RWPE2 (cell line): ENCODE measurements at regions not wholly inside any gene's neighbourhood (a gene's known extent, or its start where the extent isn't known, plus 50 kb on each side); places are given as distances from the start of the nearest gene placed in this dataset.
A peak's percentile ranks its signal among the peaks of the same experiment; 100 is the strongest.

Experiments used
- ATAC-seq: fragments of 200-7000 bp; cut with Tn5 transposase; 3 replicates; pipeline ENCODE4 v1.9.1; 2021; ENCODE audit warnings: low read depth
- DNase-seq: peaks from one replicate; pipeline ENCODE4 v3.0.0-alpha.2; 2020; ENCODE audit warnings: low spot score
- H3K27ac ChIP-seq: fragments of 450-650 bp; 2 replicates; pipeline ENCODE4 v1.5.1; 2017; ENCODE audit warnings: mild to moderate bottlenecking; ENCODE audit not compliant: poor library complexity, severe bottlenecking
- H3K27me3 ChIP-seq: fragments of 250-450 bp; sonication (Bioruptor Pico); 2 replicates; pipeline ENCODE4 v1.5.1; 2021; ENCODE audit warnings: mild to moderate bottlenecking, moderate library complexity; ENCODE audit not compliant: insufficient read depth, poor library complexity, severe bottlenecking
- H3K36me3 ChIP-seq: fragments of 250-450 bp; sonication (Bioruptor Pico); 2 replicates; pipeline ENCODE4 v1.5.1; 2020; ENCODE audit warnings: low read depth, mild to moderate bottlenecking, moderate library complexity
- H3K4me1 ChIP-seq: fragments of 250-450 bp; sonication (Bioruptor Pico); 2 replicates; pipeline ENCODE4 v1.5.1; 2021; ENCODE audit warnings: mild to moderate bottlenecking, moderate library complexity; ENCODE audit not compliant: insufficient read depth, poor library complexity, severe bottlenecking
- H3K4me3 ChIP-seq: fragments of 250-450 bp; sonication (Bioruptor Pico); 2 replicates; pipeline ENCODE4 v1.5.1; 2021; ENCODE audit warnings: mild to moderate bottlenecking, moderate library complexity; ENCODE audit not compliant: severe bottlenecking
- H3K9me3 ChIP-seq: fragments of 250-450 bp; sonication (Bioruptor Pico); 2 replicates; pipeline ENCODE4 v1.5.1; 2021; ENCODE audit warnings: mild to moderate bottlenecking, moderate library complexity; ENCODE audit not compliant: severe bottlenecking
- CTCF ChIP-seq: fragments of 450-650 bp; IDR thresholded peaks from one replicate; pipeline ENCODE4 v1.5.1; 2017; ENCODE audit warnings: mild to moderate bottlenecking, moderate library complexity; ENCODE audit not compliant: poor library complexity, severe bottlenecking

GRCh38 chr7:91657483-91658071 is 222.9 kb downstream of the MTERF1 start:
- no peaks in the 10 kb centered on the region for H3K36me3 ChIP-seq
- DNase-seq (no peak), ATAC-seq (peak; percentile 93)
- H3K9me3 ChIP-seq, result no peaks in the 10 kb centered on the region
- H3K4me1 ChIP-seq, result peaks cover 10% of the 10 kb centered on the region
- no peak for TF ChIP-seq CTCF
- no peaks in the 10 kb centered on the region for H3K27me3 ChIP-seq
- peak overlapping the region; percentile 44 for H3K27ac ChIP-seq
- no peak overlapping the region for H3K4me3 ChIP-seq

- DNase-seq (no peak), ATAC-seq (no peak)
- Histone ChIP-seq H3K27ac (no peak overlapping the region), H3K9me3 (no peaks in the 10 kb centered on the region), H3K4me1 (peaks cover 10% of the 10 kb centered on the region), H3K27me3 (no peaks in the 10 kb centered on the region), H3K4me3 (no peak overlapping the region), H3K36me3 (no peaks in the 10 kb centered on the region)
- TF ChIP-seq CTCF, result no peak
Observed at GRCh38 chr7:91659096-91659495, 221.4 kb downstream of the MTERF1 start.

- no peaks in the 10 kb centered on the region for H3K9me3 ChIP-seq
- H3K36me3 ChIP-seq, result no peaks in the 10 kb centered on the region
- no peak overlapping the region for H3K4me3 ChIP-seq
- ATAC-seq (no peak), DNase-seq (no peak)
- no peak for TF ChIP-seq CTCF
- H3K27me3 ChIP-seq, result no peaks in the 10 kb centered on the region
- H3K27ac ChIP-seq, result no peak overlapping the region
- H3K4me1 ChIP-seq, result peaks cover 10% of the 10 kb centered on the region
Observed at GRCh38 chr7:91660734-91661356, 219.7 kb downstream of the MTERF1 start.

- no peak overlapping the region for H3K27ac ChIP-seq
- ATAC-seq, result no peak
Observed at GRCh38 chr7:91661727-91662126, 218.8 kb downstream of the MTERF1 start.

More at GRCh38 chr7:91661727-91662126, 218.8 kb downstream of the MTERF1 start:
- no peak for DNase-seq
- Histone ChIP-seq H3K27me3 (no peaks in the 10 kb centered on the region), H3K36me3 (no peaks in the 10 kb centered on the region), H3K4me3 (no peak overlapping the region), H3K4me1 (peaks cover 10% of the 10 kb centered on the region), H3K9me3 (no peaks in the 10 kb centered on the region)
- no peak for TF ChIP-seq CTCF
